ENCODE measurements at regions not wholly inside any gene's neighbourhood (a gene's known extent, or its start where the extent isn't known, plus 50 kb on each side); places are given as distances from the start of the nearest gene placed in this dataset.

GRCh38 chr20:48324744-48325143 is 503.1 kb downstream of the PREX1 start:
- DNase-seq: no peak

- DNase-seq: no peak
Measured at GRCh38 chr20:48321271-48321670, 506.5 kb downstream of the PREX1 start.

- no peak for DNase-seq
Measured at GRCh38 chr20:48319943-48320584, 507.7 kb downstream of the PREX1 start.

- DNase-seq: no peak
Measured at GRCh38 chr20:48317578-48317977, 510.2 kb downstream of the PREX1 start.

DNA sequence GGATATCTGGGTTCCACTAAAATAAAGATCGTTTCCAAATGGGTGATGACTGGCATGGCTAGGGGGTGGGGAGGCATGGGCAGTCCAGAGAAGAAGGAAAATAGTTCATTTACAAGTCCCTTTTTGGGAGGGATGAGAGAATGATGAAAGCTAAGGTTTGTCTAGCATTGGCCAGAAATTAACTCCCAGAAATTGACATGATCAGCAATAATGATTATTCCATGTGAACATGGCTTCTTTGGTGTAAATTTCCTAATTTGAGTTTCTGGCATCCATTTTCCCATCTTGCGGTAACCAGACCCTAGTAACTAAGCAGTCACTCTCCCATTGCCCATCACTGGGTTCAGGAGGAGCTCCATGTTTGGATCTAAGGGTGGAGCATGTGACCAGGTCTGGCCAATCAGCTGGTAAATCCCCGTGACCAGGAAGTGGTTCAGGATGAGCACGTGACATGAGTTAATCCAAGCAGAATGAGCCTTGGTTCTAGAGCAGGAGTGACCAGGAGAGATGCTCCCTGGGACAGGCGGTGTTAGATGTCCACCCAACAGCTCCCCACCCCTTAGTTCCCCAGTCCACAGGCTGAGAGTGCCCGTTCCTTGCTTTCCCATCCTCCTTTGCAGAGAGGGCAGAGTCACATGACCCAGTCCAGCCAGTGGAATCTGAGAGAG is 512.7 kb downstream of the PREX1 start:
- DNase-seq: no peak

GRCh38 chr20:48313324-48313723 is 514.5 kb downstream of the PREX1 start:
- DNase-seq: no peak

DNA sequence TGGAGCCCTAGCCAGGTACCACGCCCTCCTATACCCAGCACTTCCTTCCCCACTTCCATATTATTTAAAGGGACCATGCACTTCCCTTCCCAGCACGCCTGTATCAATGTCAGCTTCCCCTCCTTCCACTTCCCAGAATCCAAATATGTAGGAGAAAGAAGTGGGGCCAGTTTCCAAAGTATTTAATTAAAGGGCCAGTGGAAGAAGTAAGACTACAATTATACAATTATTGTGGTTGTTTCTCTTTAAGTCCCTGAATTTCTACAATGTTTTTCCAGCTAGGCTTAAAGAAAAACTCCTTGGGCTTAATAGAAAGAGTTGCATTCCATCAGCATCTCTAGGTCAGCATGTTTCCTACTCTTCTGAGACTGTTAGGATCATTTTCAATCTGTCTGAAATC is 515.8 kb downstream of the PREX1 start:
- DNase-seq: no peak

DNA sequence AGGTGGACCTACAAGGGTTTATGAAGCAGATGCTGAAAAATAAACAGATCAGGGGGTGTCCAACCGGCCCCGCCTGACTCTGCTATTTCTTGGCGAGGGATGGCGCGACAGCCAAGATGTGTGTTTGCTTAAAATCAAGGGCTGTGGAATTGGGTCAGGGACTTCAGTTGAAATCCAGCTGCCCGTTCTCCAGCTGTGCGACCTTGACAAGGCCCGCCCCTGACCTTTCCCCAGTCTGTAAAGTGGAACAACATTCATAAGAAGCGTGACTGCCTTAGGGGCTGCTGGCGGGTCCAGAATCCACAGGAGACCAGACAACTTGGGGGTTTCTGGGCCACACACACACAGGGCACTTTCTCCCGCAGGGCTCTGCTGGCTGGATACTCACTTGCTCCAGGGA is 517.5 kb downstream of the PREX1 start:
- DNase-seq: no peak

DNA sequence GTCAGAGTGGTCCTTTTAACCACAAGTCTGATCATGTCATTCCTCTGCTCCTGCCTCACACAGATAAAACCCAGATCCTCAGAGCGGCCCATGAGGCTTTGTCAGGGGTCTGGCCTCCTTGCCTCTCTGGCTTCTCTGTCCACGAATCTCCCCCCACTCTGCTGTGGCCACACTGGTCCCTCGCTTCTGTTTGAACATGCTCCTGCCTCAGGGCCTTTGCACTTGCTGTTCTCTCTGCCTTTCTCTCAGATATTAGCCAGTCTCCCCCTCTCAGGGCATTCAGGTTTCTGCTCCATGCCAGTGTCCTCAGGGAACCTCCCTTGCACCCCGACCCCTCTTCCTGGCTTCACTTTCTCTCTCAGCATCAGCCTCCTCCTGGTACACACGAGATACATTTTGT is 518.5 kb downstream of the PREX1 start:
- DNase-seq: no peak

- no peak for DNase-seq
Measured at GRCh38 chr20:48308882-48309281, 518.9 kb downstream of the PREX1 start.

DNA sequence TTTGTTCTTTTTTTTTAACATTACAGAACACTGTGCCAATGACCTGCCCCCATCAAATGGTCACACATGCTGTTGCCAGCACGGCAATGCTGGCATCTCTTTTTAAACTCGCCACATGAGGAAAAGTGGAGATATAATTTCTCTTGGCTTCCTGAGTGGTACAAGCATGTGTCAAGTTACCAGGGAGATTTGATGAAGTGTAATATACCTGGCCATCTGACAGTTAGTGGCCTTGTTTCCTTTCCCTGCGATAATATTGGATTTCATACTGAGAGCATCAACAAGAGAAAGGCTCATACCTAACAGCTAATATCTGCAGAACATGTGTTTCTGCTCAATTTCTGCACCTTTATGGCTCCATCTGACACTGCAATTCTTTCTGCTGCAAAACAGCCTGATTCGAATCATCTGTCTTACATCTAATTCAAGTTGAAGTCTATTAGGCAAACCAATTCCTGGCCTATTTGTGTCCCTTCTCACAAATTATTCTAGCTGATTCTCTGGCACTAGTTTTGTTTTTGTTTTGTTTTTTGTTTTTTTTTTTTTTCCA is 519.5 kb downstream of the PREX1 start:
- no peak for DNase-seq

- no peak for DNase-seq
Measured at GRCh38 chr20:48307277-48307676, 520.5 kb downstream of the PREX1 start.

GRCh38 chr20:48302844-48303542 is 517.7 kb upstream of the SULF2 start:
- no peak for DNase-seq

- DNase-seq: no peak
Measured at GRCh38 chr20:48302149-48302548, 516.9 kb upstream of the SULF2 start.

DNA sequence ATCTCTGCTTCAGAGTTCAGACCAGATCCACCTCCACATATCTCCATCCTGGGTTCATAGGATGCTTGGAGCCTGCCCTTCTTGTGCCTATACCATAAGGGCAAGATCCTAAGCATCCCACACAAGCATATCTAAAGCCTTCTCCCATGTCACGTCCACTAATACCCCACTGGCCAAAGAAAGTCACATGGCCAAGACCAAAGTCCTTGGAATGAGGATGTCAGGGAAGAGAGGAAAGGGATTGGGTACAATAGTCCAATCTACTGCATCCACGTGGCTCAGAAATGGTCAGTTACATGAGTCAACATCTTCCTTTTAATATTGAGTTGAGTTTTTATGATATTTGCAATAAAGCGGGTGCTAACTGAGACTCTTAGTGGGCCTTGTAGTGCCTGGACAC is 515.9 kb upstream of the SULF2 start:
- no peak for DNase-seq

GRCh38 chr20:48300529-48300928 is 515.2 kb upstream of the SULF2 start:
- no peak for DNase-seq

GRCh38 chr20:48298851-48299484 is 513.7 kb upstream of the SULF2 start:
- DNase-seq: no peak

DNA sequence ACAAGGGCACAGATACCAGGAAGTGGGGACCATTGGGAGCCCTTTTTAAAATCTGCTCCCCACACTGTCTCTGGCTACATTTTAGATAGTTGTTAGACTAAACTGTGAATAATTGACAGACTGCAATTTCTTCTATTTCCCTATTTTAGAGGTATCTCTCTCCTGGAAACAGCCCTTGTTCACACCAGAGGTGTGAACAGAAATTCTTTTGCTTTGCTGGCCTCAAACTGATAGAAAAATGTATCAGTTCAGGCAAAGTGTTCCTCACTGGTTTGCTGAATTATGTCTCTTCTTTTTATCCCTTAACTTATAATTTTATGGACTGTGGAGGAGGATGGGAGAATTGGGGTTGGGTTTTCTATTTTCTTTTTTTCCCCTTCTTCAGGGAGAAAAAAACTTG is 513.2 kb upstream of the SULF2 start:
- no peak for DNase-seq

DNA sequence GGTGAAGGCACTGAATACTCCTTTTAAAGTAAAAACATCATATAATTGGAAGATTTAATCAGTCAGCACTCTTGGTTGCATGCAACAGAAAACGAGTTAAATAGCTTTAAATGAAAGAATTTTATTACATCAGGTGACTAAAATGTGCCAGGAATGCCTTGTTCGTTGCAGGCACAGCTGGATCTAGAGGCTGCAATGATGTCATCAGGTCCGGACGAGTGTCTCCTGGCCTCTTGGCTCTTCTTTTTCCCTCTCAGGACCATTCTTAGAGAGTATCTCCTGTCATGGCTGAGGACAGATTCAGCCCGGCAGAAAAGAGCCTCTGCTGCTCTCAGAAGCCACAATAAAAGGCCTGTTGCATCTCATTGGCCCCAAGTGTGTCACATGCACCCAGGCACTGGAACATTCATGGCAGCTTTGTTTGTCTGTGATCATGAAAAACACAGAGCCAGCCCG is 510.7 kb upstream of the SULF2 start:
- no peak for DNase-seq

DNA sequence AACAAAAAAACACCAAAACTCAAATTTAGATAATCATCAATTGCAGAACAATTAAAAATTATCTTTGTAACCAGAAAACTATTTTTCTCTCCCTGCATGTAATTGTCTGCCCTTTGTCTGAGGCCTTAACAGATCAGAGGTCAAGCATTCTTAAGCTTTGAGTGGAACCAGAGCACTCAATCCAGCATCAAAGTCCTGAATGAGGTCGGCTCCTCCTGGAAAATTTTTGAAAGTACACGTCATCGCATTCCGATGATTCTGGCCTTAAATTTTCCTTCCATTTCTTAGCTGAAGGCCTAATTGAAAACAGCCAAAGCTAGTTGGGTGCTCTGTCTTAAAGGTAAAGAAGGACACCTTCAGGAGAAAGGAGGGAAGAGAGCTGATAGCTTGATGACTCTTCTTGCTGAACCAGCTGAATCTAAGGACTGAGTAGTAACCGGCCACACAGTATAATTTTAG is 510.2 kb upstream of the SULF2 start:
- DNase-seq: no peak

DNA sequence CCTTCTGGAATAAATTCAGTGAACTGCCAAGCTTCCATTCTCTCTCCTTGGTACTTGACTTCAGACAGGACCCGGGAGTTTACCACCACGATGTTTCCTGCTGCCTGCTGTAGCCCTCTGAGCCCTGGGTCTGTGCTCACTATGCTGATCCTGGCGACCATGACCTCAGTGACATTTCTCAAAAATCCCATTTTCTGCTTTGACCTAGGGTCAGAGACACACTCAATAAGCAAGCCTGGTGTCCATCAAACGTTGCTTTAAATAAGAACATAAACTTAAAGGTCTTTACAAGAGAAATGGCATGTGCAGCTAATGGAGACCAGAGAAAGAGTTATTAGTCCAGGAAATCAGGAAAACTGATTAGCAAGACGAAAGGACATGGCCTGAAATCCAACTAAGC is 509.7 kb upstream of the SULF2 start:
- no peak for DNase-seq

DNA sequence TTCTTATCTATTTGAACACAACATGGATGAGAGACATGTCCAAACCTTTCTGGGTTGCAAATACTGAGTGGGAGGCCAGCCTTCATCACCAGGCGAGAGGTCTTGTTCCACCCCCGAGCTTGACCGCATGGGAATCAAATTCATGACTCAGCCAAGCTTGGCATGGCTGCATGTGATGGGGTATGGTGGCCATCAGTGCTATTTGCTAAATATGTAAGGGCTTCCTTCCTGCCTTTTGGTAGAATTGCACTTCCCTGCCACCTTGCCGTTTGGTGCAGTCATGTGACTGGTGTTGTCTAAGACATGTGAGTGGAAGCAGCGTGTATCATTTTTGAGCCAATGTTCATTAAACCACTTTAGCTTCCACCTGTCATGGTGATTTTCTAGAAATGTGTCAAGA is 508.9 kb upstream of the SULF2 start:
- DNase-seq: no peak

DNA sequence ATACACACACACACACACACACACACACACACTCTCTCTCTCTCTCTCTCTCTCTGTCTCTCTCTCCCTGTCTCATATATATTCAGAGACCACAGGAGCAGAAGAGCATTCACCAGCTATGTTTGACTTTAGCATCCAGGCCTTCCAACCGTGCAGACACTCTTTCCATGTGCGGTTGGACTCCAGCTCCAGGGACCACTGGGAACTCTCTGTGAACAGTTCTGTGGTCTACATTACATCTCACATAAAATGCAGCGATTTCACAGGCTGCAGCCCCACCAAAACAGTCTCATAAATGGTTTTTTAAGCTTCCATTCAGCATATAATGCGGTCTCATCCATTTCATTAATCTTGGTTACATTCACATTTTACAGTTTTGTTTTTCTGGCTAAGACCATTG is 508.4 kb upstream of the SULF2 start:
- no peak for DNase-seq
